GM23338 (cell line): ENCODE measurements at regions not wholly inside any gene's neighbourhood (a gene's known extent, or its start where the extent isn't known, plus 50 kb on each side); places are given as distances from the start of the nearest gene placed in this dataset.

Experiments
- CREB1 ChIP-seq: fragments of 250-450 bp; sonication (Bioruptor Pico); IDR thresholded peaks from 2 replicates; pipeline ENCODE4 v1.5.0; 2020; ENCODE audit warnings: low read depth, mild to moderate bottlenecking, moderate library complexity
- TF ChIP-seq, protein P1 (sequence below), 2 experiments: fragments of 200-600 bp in 1 of 2; sonication (generic) in 1 of 2; conservative IDR thresholded peaks; 2 replicates each; pipeline versions ENCODE4 v1.5.1 to v1.6.1; 2016 to 2017; ENCODE audit warnings: antibody characterized with exemption in 2 of 2, low read depth in 2 of 2, mild to moderate bottlenecking in 2 of 2, moderate library complexity in 1 of 2

DNA sequence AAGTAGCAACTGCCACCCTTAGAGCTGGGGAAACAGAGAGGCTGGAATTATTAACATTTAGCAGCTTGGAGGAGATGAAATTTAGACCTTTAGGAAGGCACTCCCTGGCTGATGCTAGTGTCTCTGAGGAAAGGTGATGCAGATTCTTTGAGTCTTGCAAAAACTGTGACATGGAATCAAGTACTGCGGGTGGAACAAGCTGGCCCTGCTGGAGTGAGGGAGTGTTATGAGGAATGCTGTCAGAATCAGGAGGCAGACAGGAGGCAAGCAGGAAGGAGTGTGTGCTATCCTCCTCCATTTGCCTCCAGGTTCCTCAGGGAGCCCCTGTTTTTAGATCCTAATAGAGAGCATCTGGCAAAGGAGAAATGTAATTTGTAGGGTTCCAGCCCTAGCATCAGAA, 391.7 kb upstream of the PITX2 start:
- TF ChIP-seq CREB1 = no peak
- TF ChIP-seq, protein P1, sequence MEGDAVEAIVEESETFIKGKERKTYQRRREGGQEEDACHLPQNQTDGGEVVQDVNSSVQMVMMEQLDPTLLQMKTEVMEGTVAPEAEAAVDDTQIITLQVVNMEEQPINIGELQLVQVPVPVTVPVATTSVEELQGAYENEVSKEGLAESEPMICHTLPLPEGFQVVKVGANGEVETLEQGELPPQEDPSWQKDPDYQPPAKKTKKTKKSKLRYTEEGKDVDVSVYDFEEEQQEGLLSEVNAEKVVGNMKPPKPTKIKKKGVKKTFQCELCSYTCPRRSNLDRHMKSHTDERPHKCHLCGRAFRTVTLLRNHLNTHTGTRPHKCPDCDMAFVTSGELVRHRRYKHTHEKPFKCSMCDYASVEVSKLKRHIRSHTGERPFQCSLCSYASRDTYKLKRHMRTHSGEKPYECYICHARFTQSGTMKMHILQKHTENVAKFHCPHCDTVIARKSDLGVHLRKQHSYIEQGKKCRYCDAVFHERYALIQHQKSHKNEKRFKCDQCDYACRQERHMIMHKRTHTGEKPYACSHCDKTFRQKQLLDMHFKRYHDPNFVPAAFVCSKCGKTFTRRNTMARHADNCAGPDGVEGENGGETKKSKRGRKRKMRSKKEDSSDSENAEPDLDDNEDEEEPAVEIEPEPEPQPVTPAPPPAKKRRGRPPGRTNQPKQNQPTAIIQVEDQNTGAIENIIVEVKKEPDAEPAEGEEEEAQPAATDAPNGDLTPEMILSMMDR (conservative IDR thresholded peaks at IDR 0.05; ENCODE audit: low read depth in 2 of 2) = no peak
